ENCODE measurements at regions not wholly inside any gene's neighbourhood (a gene's known extent, or its start where the extent isn't known, plus 50 kb on each side); places are given as distances from the start of the nearest gene placed in this dataset.

GRCh38 chr5:103724271-103724670 is 161.7 kb upstream of the NUDT12 start:
- TF ChIP-seq, protein P1, sequence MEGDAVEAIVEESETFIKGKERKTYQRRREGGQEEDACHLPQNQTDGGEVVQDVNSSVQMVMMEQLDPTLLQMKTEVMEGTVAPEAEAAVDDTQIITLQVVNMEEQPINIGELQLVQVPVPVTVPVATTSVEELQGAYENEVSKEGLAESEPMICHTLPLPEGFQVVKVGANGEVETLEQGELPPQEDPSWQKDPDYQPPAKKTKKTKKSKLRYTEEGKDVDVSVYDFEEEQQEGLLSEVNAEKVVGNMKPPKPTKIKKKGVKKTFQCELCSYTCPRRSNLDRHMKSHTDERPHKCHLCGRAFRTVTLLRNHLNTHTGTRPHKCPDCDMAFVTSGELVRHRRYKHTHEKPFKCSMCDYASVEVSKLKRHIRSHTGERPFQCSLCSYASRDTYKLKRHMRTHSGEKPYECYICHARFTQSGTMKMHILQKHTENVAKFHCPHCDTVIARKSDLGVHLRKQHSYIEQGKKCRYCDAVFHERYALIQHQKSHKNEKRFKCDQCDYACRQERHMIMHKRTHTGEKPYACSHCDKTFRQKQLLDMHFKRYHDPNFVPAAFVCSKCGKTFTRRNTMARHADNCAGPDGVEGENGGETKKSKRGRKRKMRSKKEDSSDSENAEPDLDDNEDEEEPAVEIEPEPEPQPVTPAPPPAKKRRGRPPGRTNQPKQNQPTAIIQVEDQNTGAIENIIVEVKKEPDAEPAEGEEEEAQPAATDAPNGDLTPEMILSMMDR (IDR thresholded peaks at IDR 0.05 in 4 of 5, conservative IDR thresholded peaks at IDR 0.05 in 1 of 5): no peak
- TF ChIP-seq POLR2A (IDR thresholded peaks at IDR 0.05): no peak
